ENCODE measurements at regions not wholly inside any gene's neighbourhood (a gene's known extent, or its start where the extent isn't known, plus 50 kb on each side); places are given as distances from the start of the nearest gene placed in this dataset.

DNA sequence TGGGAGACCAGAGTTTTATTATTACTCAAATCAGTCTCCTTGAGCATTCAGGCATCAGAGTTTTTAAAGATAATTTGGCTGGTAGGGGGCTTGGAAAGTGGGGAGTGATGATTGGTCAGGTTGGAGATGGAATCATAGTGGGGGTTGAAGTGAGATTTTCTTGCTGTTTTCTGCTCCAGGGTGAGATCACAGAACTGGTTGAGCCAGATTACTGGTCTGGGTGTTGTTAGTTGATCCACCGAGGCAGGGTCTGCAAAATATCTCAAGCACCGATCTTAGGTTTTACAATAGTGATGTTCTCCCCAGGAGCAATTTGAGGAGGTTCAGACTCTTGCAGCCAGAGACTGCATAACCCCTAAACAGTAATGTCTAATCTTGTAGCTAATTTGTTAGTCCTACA lies 141.0 kb downstream of the OTOL1 start:
- no peak for TF ChIP-seq POLR2A (IDR thresholded peaks at IDR 0.05)
- TF ChIP-seq POLR2AphosphoS5 (IDR thresholded peaks at IDR 0.05): no peak
